NOMO-1 treated with DMSO at 0.1 percent for 48 hours (cell line): ENCODE measurements at regions not wholly inside any gene's neighbourhood (a gene's known extent, or its start where the extent isn't known, plus 50 kb on each side); places are given as distances from the start of the nearest gene placed in this dataset.

Source experiments
- DNase-seq: peaks from one replicate; lab custom pipeline; 2025; ENCODE audit not compliant: unreplicated experiment; lab: John Stamatoyannopoulos, UW

- no peak for DNase-seq
These were observed 1031.6 kb downstream of the SLITRK1 start for GRCh38 chr13:82850644-82851043.

- DNase-seq, result no peak
These were observed 1033.5 kb downstream of the SLITRK1 start for GRCh38 chr13:82848766-82849165.

GRCh38 chr13:82847595-82847994 is 1034.7 kb downstream of the SLITRK1 start:
- DNase-seq, result no peak

GRCh38 chr13:82833923-82834322 is 1048.4 kb downstream of the SLITRK1 start:
- DNase-seq, result no peak

- DNase-seq, result no peak
These were observed 1053.2 kb downstream of the SLITRK1 start for GRCh38 chr13:82829040-82829439.

GRCh38 chr13:82827724-82828123 is 1054.5 kb downstream of the SLITRK1 start:
- no peak for DNase-seq

- no peak for DNase-seq
These were observed 1059.3 kb downstream of the SLITRK1 start for GRCh38 chr13:82822935-82823334.

- no peak for DNase-seq
These were observed 1065.1 kb downstream of the SLITRK1 start for GRCh38 chr13:82817133-82817532.

GRCh38 chr13:82815791-82816190 is 1066.5 kb downstream of the SLITRK1 start:
- no peak for DNase-seq

GRCh38 chr13:82803341-82803740 is 1078.9 kb downstream of the SLITRK1 start:
- DNase-seq, result no peak

GRCh38 chr13:82802528-82802927 is 1079.7 kb downstream of the SLITRK1 start:
- DNase-seq, result no peak

- DNase-seq, result no peak
These were observed 1081.9 kb downstream of the SLITRK1 start for GRCh38 chr13:82800391-82800790.

GRCh38 chr13:82797876-82798275 is 1084.4 kb downstream of the SLITRK1 start:
- no peak for DNase-seq

- no peak for DNase-seq
These were observed 1091.2 kb downstream of the SLITRK1 start for GRCh38 chr13:82791035-82791434.

GRCh38 chr13:82772816-82773215 is 1109.5 kb downstream of the SLITRK1 start:
- no peak for DNase-seq

- peak; percentile 80 for DNase-seq
These were observed 1115.4 kb downstream of the SLITRK1 start for GRCh38 chr13:82766732-82767321.

- DNase-seq, result no peak
These were observed 1124.2 kb downstream of the SLITRK1 start for GRCh38 chr13:82758044-82758443.

GRCh38 chr13:82751206-82751605 is 1131.1 kb downstream of the SLITRK1 start:
- no peak for DNase-seq

GRCh38 chr13:82749551-82749950 is 1132.7 kb downstream of the SLITRK1 start:
- no peak for DNase-seq

- no peak for DNase-seq
These were observed 1134.3 kb downstream of the SLITRK1 start for GRCh38 chr13:82747958-82748357.

GRCh38 chr13:82747291-82747690 is 1135.0 kb downstream of the SLITRK1 start:
- DNase-seq, result no peak

GRCh38 chr13:82740442-82740841 is 1141.8 kb downstream of the SLITRK1 start:
- DNase-seq, result no peak

- DNase-seq, result no peak
These were observed 1142.4 kb downstream of the SLITRK1 start for GRCh38 chr13:82739881-82740280.
